Kidney (tissue), 13 donors: ENCODE measurements at regions not wholly inside any gene's neighbourhood (a gene's known extent, or its start where the extent isn't known, plus 50 kb on each side); places are given as distances from the start of the nearest gene placed in this dataset.
A peak's percentile ranks its signal among the peaks of the same experiment; 100 is the strongest.

Source experiments
- DNase-seq, 5 donors: peaks; one replicate each; pipeline ENCODE4 v3.0.0-alpha.2; 2013 to 2020
- FAIRE-seq: peaks from 2 replicates; lab custom pipeline; 2012; peaks lifted over from hg19 to GRCh38; lab: Jason Lieb, UNC
- H3K27ac ChIP-seq, 2 donors: one replicate each; pipeline ENCODE4 v1.7.0; 2013; ENCODE audit warnings: low read depth in 2 of 2, low read length in 2 of 2, inconsistent platforms in 1 of 2
- H3K27me3 ChIP-seq: one replicate; pipeline ENCODE4 v1.7.1; 2013; ENCODE audit warnings: low read length, inconsistent platforms; ENCODE audit not compliant: control insufficient read depth, insufficient read depth
- H3K36me3 ChIP-seq, 3 donors: one replicate each; pipeline versions ENCODE4 v1.7.0 to v1.7.1; 2013; ENCODE audit warnings: low read length in 3 of 3, control low read depth in 1 of 3, inconsistent platforms in 1 of 3; ENCODE audit not compliant: insufficient read depth in 3 of 3, control insufficient read depth in 2 of 3
- H3K4me1 ChIP-seq, 3 donors: one replicate each; pipeline versions ENCODE4 v1.7.0 to v1.7.1; 2013; ENCODE audit warnings: low read length in 3 of 3, inconsistent platforms in 1 of 3, low read depth in 1 of 3; ENCODE audit not compliant: control insufficient read depth in 2 of 3, insufficient read depth in 2 of 3
- H3K4me3 ChIP-seq, 3 donors: one replicate each; pipeline versions ENCODE4 v1.7.0 to v1.8.1; 2013; ENCODE audit warnings: low read length in 3 of 3, control low read depth in 1 of 3, inconsistent platforms in 1 of 3
- H3K9ac ChIP-seq, 3 donors: one replicate each; pipeline versions ENCODE4 v1.7.0 to v1.7.1; 2013; ENCODE audit warnings: low read length in 3 of 3, control low read depth in 1 of 3, inconsistent platforms in 1 of 3
- H3K9me3 ChIP-seq, 3 donors: one replicate each; pipeline versions ENCODE4 v1.7.0 to v1.7.1; 2013; ENCODE audit warnings: low read length in 3 of 3, control low read depth in 1 of 3, inconsistent platforms in 1 of 3; ENCODE audit not compliant: control insufficient read depth in 2 of 3, insufficient read depth in 1 of 3
- intact Hi-C: fragments of 100-400 bp; cut with DNase I; formaldehyde crosslinking; loops from one replicate; pipeline ENCODE4 v1.11.1; 2022
- TF ChIP-seq, protein P1 (sequence below): IDR thresholded peaks from 3 replicates; pipeline ENCODE4 v1.5.1; 2012; ENCODE audit warnings: mild to moderate bottlenecking, moderate library complexity, borderline replicate concordance; ENCODE audit not compliant: insufficient read depth; ENCODE audit errors: extremely low read depth
- donor health status: control.
- donor health status: control.
- donor health status: control.
- donor health status: control.
- donor health status: control.
- donor health status: DM: yes; HTN: yes; CAD: no.
- donor health status: Normal renal cell carcinoma (clear cell type).

DNA sequence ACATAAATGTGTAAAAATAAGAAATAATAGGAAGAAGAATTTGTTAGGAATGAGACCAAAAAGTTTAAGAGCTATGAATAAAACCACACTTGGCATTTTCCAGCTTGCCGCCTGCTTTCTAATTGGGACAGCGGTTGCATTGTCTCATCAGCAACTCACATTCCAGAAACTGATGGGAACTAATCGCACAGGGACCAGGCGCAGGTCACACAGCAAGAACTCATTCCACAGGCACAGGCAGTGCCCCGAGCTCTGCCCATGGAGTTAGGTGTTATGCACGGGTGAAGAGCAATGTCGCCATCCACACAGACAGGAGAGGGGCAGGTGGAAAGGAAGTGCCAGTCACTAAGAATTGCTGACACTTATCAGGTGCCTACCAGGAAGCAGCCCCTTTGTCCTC, 279.9 kb downstream of the NSG2 start:
- intact Hi-C loops, result no loop called here
- TF ChIP-seq, protein P1, sequence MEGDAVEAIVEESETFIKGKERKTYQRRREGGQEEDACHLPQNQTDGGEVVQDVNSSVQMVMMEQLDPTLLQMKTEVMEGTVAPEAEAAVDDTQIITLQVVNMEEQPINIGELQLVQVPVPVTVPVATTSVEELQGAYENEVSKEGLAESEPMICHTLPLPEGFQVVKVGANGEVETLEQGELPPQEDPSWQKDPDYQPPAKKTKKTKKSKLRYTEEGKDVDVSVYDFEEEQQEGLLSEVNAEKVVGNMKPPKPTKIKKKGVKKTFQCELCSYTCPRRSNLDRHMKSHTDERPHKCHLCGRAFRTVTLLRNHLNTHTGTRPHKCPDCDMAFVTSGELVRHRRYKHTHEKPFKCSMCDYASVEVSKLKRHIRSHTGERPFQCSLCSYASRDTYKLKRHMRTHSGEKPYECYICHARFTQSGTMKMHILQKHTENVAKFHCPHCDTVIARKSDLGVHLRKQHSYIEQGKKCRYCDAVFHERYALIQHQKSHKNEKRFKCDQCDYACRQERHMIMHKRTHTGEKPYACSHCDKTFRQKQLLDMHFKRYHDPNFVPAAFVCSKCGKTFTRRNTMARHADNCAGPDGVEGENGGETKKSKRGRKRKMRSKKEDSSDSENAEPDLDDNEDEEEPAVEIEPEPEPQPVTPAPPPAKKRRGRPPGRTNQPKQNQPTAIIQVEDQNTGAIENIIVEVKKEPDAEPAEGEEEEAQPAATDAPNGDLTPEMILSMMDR, result no peak
- Histone ChIP-seq H3K36me3 (no peaks in the 10 kb centered on the region), H3K27ac (no peak overlapping the region), H3K9ac (no peak overlapping the region), H3K27me3 (no peaks in the 10 kb centered on the region), H3K4me3 (no peak overlapping the region), H3K9me3 (no peaks in the 10 kb centered on the region), H3K4me1 (no peaks in the 10 kb centered on the region)
- FAIRE-seq, result no peak
- no peak for DNase-seq

DNA sequence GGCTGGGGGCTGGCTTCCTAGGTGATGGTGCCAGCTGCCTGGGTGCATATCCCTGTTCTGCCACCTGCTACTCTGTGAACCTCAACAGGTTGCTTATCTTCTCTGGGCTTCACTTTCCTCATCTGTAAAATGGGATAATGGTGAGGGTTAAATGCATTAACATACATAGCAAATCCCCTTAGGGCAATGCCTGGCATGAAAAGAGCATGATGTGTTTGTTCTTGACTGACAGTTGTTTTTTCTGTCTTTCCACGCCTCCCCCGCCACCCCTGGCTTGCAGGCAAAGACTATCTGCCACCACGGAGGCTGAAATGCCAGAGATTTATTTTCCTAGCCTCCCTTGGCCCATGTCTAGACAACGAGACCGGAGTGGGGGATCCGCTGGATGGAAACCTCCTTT, 280.5 kb downstream of the NSG2 start:
- intact Hi-C loops, result no loop called here
- Histone ChIP-seq H3K27ac (no peak overlapping the region), H3K4me1 (no peaks in the 10 kb centered on the region), H3K9me3 (no peaks in the 10 kb centered on the region), H3K36me3 (no peaks in the 10 kb centered on the region), H3K9ac (no peak overlapping the region), H3K4me3 (no peak overlapping the region), H3K27me3 (no peaks in the 10 kb centered on the region)
- TF ChIP-seq, protein P1, result no peak
- FAIRE-seq, result no peak
- no peak for DNase-seq

DNA sequence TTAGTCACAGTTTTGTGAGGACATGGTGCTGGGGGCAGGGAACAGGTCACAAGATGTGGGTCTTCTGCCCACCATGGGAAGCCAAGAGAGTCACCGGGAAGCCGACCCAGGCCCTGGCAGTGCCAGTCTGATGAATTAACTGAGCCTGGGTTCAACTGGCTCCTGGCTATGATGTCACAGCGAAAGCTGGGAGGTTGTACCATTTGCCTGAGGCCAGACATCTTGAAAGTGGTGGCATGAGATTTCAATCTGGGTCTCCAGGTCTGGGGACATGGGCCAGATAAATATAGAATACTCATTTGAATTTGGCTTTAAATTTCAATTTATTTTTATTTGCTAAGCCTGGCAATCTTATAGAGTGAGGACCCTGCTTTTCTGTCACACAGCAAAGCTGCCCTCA, 280.9 kb downstream of the NSG2 start:
- H3K27ac ChIP-seq, result no peak overlapping the region
- H3K27me3 ChIP-seq, result no peaks in the 10 kb centered on the region
- no peak for FAIRE-seq
- no peaks in the 10 kb centered on the region for H3K36me3 ChIP-seq
- H3K9ac ChIP-seq, result no peak overlapping the region
- TF ChIP-seq, protein P1, result no peak
- no peaks in the 10 kb centered on the region for H3K4me1 ChIP-seq
- intact Hi-C loops, result no loop called here
- H3K4me3 ChIP-seq, result no peak overlapping the region
- DNase-seq, result no peak
- H3K9me3 ChIP-seq, result no peaks in the 10 kb centered on the region

DNA sequence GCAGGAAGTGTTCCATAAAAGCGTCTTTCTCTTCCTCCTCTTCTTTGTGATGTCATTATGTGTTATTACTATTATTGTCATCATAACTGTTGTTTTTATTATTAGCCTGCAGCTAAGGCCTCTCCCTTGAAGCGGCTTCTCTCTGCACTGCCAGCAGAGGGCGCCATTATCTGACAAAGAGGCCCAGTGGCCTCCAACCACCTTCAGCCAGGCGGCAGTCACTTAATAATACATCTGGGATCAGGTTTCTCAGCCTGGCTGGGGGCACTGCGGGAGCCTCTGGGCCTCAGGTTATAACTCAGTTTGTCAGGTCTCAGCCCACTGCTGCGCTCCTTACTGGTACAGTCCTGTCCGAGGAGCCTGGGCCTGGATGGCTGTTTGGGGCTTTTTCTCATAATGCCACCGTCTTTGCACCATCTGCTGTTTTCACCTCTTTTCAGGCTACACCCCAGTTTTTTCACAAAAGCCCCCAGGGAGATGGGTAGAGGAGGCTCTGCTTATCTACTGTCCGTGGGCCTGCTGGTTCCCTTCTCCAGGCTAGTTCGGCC, 281.9 kb downstream of the NSG2 start:
- TF ChIP-seq, protein P1, result peak; percentile 47
- intact Hi-C loops, result no loop called here
- H3K27ac ChIP-seq, result no peak overlapping the region
- no peak overlapping the region for H3K4me3 ChIP-seq
- no peaks in the 10 kb centered on the region for H3K27me3 ChIP-seq
- H3K36me3 ChIP-seq, result no peaks in the 10 kb centered on the region
- H3K4me1 ChIP-seq, result no peaks in the 10 kb centered on the region
- no peaks in the 10 kb centered on the region for H3K9me3 ChIP-seq
- H3K9ac ChIP-seq, result no peak overlapping the region
- peak in 4 of 5 donors; percentile 86 to 90 (median 88) for DNase-seq
- FAIRE-seq, result no peak
